HAP-1 (cell line): ENCODE measurements at regions not wholly inside any gene's neighbourhood (a gene's known extent, or its start where the extent isn't known, plus 50 kb on each side); places are given as distances from the start of the nearest gene placed in this dataset.
"Not testable (repeated sequence)": the region's sequence is repeated elsewhere in the genome, so short reads cannot be mapped to it uniquely, and the experiment has no call there.

ENCODE experiments used
- DNase-seq, 2 experiments: peaks; one replicate each; pipeline ENCODE4 v3.0.0-alpha.2; 2016 to 2020; ENCODE audit warnings: low spot score in 2 of 2
- H3K27me3 ChIP-seq: fragments of 250-450 bp; sonication (Bioruptor Pico); 2 replicates; pipeline ENCODE4 v1.5.1; 2020; ENCODE audit warnings: low read depth, mild to moderate bottlenecking, moderate library complexity
- H3K36me3 ChIP-seq: fragments of 250-450 bp; sonication (Bioruptor Pico); replicated peaks from 2 replicates; pipeline ENCODE4 v1.5.1; 2020; ENCODE audit warnings: mild to moderate bottlenecking
- H3K4me1 ChIP-seq: fragments of 250-450 bp; sonication (Bioruptor Pico); 2 replicates; pipeline ENCODE4 v1.5.1; 2020; ENCODE audit warnings: mild to moderate bottlenecking
- H3K4me3 ChIP-seq: fragments of 250-450 bp; sonication (Bioruptor Pico); 2 replicates; pipeline ENCODE4 v1.5.1; 2020; ENCODE audit warnings: mild to moderate bottlenecking, moderate library complexity
- H3K9me3 ChIP-seq: fragments of 250-450 bp; sonication (Bioruptor Pico); 2 replicates; pipeline ENCODE4 v1.5.1; 2020; ENCODE audit warnings: mild to moderate bottlenecking, moderate library complexity
- in situ Hi-C: fragments of 300-500 bp; cut with MboI; formaldehyde crosslinking; loops from 3 replicates; pipeline ENCODE4 v1.14.3; 2020; ENCODE audit warnings: low sequenced_read_pairs, inconsistent platforms, mixed read lengths

- Histone ChIP-seq H3K4me1 (no peaks in the 10 kb centered on the region), H3K4me3 (no peak overlapping the region), H3K27me3 (peaks cover 38% of the 10 kb centered on the region), H3K9me3 (no peaks in the 10 kb centered on the region), H3K36me3 (no peaks in the 10 kb centered on the region)
- no peak for DNase-seq
- in situ Hi-C loops: no loop called here
These were observed 124.0 kb downstream of the FAM53A start for GRCh38 chr4:1559896-1560650.

- Histone ChIP-seq H3K4me3 (no peak overlapping the region), H3K36me3 (no peaks in the 10 kb centered on the region), H3K27me3 (peaks cover 45% of the 10 kb centered on the region), H3K4me1 (no peaks in the 10 kb centered on the region), H3K9me3 (no peaks in the 10 kb centered on the region)
- in situ Hi-C loops: no loop called here
- no peak for DNase-seq
These were observed 125.9 kb downstream of the FAM53A start for GRCh38 chr4:1558205-1558604.

- Histone ChIP-seq H3K9me3 (no peaks in the 10 kb centered on the region), H3K4me3 (no peak overlapping the region), H3K4me1 (no peaks in the 10 kb centered on the region), H3K36me3 (no peaks in the 10 kb centered on the region), H3K27me3 (peaks cover 49% of the 10 kb centered on the region)
- in situ Hi-C loops: no loop called here
- no peak for DNase-seq
These were observed 126.9 kb downstream of the FAM53A start for GRCh38 chr4:1557221-1557597.

- in situ Hi-C loops: no loop called here
- no peak for DNase-seq
- H3K27me3 ChIP-seq: peaks cover 49% of the 10 kb centered on the region
- no peak overlapping the region for H3K4me3 ChIP-seq
- H3K4me1 ChIP-seq: no peaks in the 10 kb centered on the region
- H3K36me3 ChIP-seq: no peaks in the 10 kb centered on the region
- no peaks in the 10 kb centered on the region for H3K9me3 ChIP-seq
These were observed 127.4 kb downstream of the FAM53A start for GRCh38 chr4:1556541-1557220.

- no peaks in the 10 kb centered on the region for H3K4me1 ChIP-seq
- no peak overlapping the region for H3K4me3 ChIP-seq
- peaks cover 48% of the 10 kb centered on the region for H3K27me3 ChIP-seq
- DNase-seq: no peak
- in situ Hi-C loops: no loop called here
- no peaks in the 10 kb centered on the region for H3K36me3 ChIP-seq
- H3K9me3 ChIP-seq: no peaks in the 10 kb centered on the region
These were observed 129.2 kb downstream of the FAM53A start for GRCh38 chr4:1554876-1555265.

- no peak for DNase-seq
- in situ Hi-C loops: no loop called here
- H3K27me3 ChIP-seq: peaks cover 43% of the 10 kb centered on the region
- no peaks in the 10 kb centered on the region for H3K36me3 ChIP-seq
- no peak overlapping the region for H3K4me3 ChIP-seq
- no peaks in the 10 kb centered on the region for H3K9me3 ChIP-seq
- no peaks in the 10 kb centered on the region for H3K4me1 ChIP-seq
These were observed 129.8 kb downstream of the FAM53A start for GRCh38 chr4:1554246-1554875.

GRCh38 chr4:1553365-1553764, 130.7 kb downstream of the FAM53A start:
- no peak overlapping the region for H3K4me3 ChIP-seq
- no peak for DNase-seq
- H3K4me1 ChIP-seq: no peaks in the 10 kb centered on the region
- peaks cover 42% of the 10 kb centered on the region for H3K27me3 ChIP-seq
- no peaks in the 10 kb centered on the region for H3K9me3 ChIP-seq
- in situ Hi-C loops: no loop called here
- no peaks in the 10 kb centered on the region for H3K36me3 ChIP-seq

GRCh38 chr4:1552451-1552850, 131.7 kb downstream of the FAM53A start:
- Histone ChIP-seq H3K9me3 (no peaks in the 10 kb centered on the region), H3K36me3 (no peaks in the 10 kb centered on the region), H3K4me1 (no peaks in the 10 kb centered on the region), H3K27me3 (peaks cover 35% of the 10 kb centered on the region), H3K4me3 (no peak overlapping the region)
- DNase-seq: no peak
- in situ Hi-C loops: no loop called here

GRCh38 chr4:1551211-1551610, 132.9 kb downstream of the FAM53A start:
- DNase-seq: no peak
- no peaks in the 10 kb centered on the region for H3K4me1 ChIP-seq
- peaks cover 24% of the 10 kb centered on the region for H3K27me3 ChIP-seq
- no peaks in the 10 kb centered on the region for H3K9me3 ChIP-seq
- no peaks in the 10 kb centered on the region for H3K36me3 ChIP-seq
- in situ Hi-C loops: no loop called here
- no peak overlapping the region for H3K4me3 ChIP-seq

- Histone ChIP-seq H3K27me3 (peaks cover 22% of the 10 kb centered on the region), H3K9me3 (no peaks in the 10 kb centered on the region), H3K36me3 (no peaks in the 10 kb centered on the region), H3K4me3 (no peak overlapping the region), H3K4me1 (no peaks in the 10 kb centered on the region)
- DNase-seq: no peak
- in situ Hi-C loops: no loop called here
These were observed 133.7 kb downstream of the FAM53A start for GRCh38 chr4:1550122-1551070.

GRCh38 chr4:1549638-1550035, 134.5 kb downstream of the FAM53A start:
- Histone ChIP-seq H3K4me3 (no peak overlapping the region), H3K4me1 (no peaks in the 10 kb centered on the region), H3K36me3 (no peaks in the 10 kb centered on the region), H3K27me3 (peaks cover 15% of the 10 kb centered on the region), H3K9me3 (no peaks in the 10 kb centered on the region)
- in situ Hi-C loops: no loop called here
- no peak for DNase-seq

GRCh38 chr4:1548827-1549637, 135.1 kb downstream of the FAM53A start:
- H3K4me3 ChIP-seq, H3K36me3 ChIP-seq, H3K9me3 ChIP-seq, in situ Hi-C loops, H3K4me1 ChIP-seq: not testable (repeated sequence)
- peak; percentile 39 to 80 for DNase-seq
- peaks cover 12% of the 10 kb centered on the region for H3K27me3 ChIP-seq
